Activated T-helper 2 cell treated with anti-CD3 and anti-CD28 coated beads, Interferon-gamma antibody, Interleukin-2, Interleukin-4, amounts not matched to agents 10 μg/mL and 5 μg/mL and 100 μg/mL, durations not matched to agents 14 hours and 24 hours and 36 hours (primary cell): ENCODE measurements at regions not wholly inside any gene's neighbourhood (a gene's known extent, or its start where the extent isn't known, plus 50 kb on each side); places are given as distances from the start of the nearest gene placed in this dataset.

Experiments used
- DNase-seq: peaks from one replicate; pipeline ENCODE4 v3.0.0; 2021; ENCODE audit warnings: low spot score
- H3K27ac Mint-ChIP-seq: one replicate; pipeline ENCODE4 v1.8.0; 2021; ENCODE audit warnings: mixed read lengths
- H3K27me3 Mint-ChIP-seq: one replicate; pipeline ENCODE4 v1.8.0; 2021; ENCODE audit warnings: low read depth, mixed read lengths
- H3K36me3 Mint-ChIP-seq: one replicate; pipeline ENCODE4 v1.8.0; 2021; ENCODE audit warnings: low read depth, mixed read lengths
- H3K4me1 Mint-ChIP-seq: one replicate; pipeline ENCODE4 v1.8.0; 2021; ENCODE audit warnings: low read depth, mixed read lengths
- H3K4me3 Mint-ChIP-seq: one replicate; pipeline ENCODE4 v1.8.0; 2021; ENCODE audit warnings: low read depth, mild to moderate bottlenecking, moderate library complexity, mixed read lengths
- H3K9me3 Mint-ChIP-seq: one replicate; pipeline ENCODE4 v1.8.0; 2021; ENCODE audit warnings: mixed read lengths
- intact Hi-C: fragments of 100-400 bp; cut with micrococcal nuclease; formaldehyde crosslinking; loops from one replicate; pipeline ENCODE4 v1.15.1; 2023

DNA sequence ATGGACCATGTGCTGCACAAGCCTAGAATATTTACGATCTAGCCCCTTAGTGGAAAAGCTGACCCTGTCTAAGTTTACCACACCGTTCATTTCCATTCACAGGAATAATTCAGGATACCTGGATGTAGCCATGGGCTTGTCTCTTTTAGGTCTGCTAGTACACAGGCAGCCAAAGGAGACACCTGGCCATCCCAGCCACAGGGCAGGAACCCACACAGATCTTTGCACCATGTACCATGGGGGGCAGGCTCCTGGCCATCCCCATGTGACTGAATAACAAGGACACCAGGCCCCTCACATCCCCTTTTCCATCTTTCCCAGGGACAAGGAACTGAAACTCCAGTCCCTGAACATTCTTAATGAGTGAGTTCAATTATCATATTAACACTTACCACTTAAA lies 467.3 kb upstream of the MYT1L start:
- H3K4me1 Mint-ChIP-seq = no peaks in the 10 kb centered on the region
- DNase-seq = no peak
- H3K27me3 Mint-ChIP-seq = no peaks in the 10 kb centered on the region
- H3K36me3 Mint-ChIP-seq = no peaks in the 10 kb centered on the region
- intact Hi-C loops = no loop called here
- H3K4me3 Mint-ChIP-seq = no peak overlapping the region
- H3K9me3 Mint-ChIP-seq = no peaks in the 10 kb centered on the region
- no peak overlapping the region for H3K27ac Mint-ChIP-seq

DNA sequence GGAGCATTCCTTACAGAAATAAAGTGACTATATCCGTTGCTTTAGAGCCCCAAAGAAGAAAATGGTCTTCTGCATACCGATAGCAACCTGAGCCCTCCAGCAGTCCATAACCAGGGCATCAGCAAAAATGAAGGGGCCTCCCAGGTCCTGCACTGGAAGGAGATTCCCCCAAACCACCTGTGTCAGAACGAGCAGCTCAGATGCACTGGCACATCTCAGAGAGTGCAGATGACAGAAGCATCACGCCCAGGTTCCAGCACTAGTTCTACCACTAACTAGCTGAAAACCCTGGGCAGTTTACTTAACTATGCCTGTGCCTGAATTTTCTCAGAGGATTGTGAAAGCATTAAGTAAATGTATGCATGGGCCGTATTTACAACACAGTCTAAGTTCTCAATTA lies 466.7 kb upstream of the MYT1L start:
- Mint-ChIP-seq H3K9me3 (no peaks in the 10 kb centered on the region), H3K4me3 (no peak overlapping the region), H3K36me3 (no peaks in the 10 kb centered on the region), H3K27me3 (no peaks in the 10 kb centered on the region), H3K27ac (no peak overlapping the region), H3K4me1 (no peaks in the 10 kb centered on the region)
- DNase-seq = no peak
- intact Hi-C loops = no loop called here

DNA sequence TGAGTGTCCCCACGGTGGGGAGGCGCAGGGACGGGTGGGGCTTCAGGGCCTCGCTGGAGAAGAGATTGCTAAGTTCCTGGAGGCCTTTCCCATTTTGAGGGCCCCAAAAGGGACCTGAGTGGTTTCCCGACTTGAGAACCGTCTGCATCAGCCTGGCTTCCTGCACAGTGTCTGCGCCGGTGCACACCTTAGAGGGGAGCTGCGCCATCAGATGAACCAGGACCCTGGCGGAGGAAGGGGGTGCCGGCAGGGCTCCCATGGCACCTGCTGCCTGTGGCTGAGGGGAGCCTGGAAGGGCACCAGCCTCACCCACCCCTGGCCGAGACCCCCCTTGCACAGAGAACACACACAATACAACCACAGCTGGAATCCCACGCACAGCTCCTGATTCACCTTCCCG lies 465.1 kb upstream of the MYT1L start:
- Mint-ChIP-seq H3K9me3 (no peaks in the 10 kb centered on the region), H3K4me3 (no peak overlapping the region), H3K27me3 (no peaks in the 10 kb centered on the region), H3K36me3 (no peaks in the 10 kb centered on the region), H3K27ac (no peak overlapping the region), H3K4me1 (no peaks in the 10 kb centered on the region)
- intact Hi-C loops = no loop called here
- DNase-seq = no peak

DNA sequence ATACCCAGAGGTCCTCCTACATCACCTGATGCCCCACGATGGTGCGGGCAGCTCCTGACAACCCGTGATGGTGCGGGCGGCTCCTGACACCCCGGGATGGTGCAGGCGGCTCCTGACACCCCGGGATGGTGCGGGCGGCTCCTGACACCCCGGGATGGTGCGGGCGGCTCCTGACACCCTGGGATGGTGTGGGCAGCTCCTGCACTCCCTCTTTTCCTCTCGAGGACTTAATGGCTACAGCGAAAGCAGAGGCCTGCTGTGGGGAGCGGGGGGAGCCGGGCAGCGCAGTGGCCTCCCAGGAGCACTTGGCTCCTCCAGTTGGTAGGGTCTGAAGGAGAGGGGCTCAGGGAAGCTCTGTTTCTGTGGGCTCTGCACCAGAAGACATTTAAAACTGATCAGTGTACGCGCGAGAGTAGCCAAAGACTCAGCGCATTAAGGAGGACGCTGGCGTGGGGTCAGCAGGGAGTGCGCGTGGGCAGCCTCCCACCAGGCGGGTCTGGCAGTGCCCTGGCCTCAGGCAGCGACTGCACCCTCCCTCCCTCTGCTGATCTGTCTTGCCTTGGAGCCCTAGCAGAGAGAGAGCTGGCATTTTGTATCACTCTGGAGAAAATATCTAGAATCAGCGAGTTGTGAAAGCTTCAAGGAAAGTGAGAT lies 464.5 kb upstream of the MYT1L start:
- no peaks in the 10 kb centered on the region for H3K27me3 Mint-ChIP-seq
- no peaks in the 10 kb centered on the region for H3K36me3 Mint-ChIP-seq
- no peak overlapping the region for H3K27ac Mint-ChIP-seq
- intact Hi-C loops = no loop called here
- no peak for DNase-seq
- no peaks in the 10 kb centered on the region for H3K4me1 Mint-ChIP-seq
- no peak overlapping the region for H3K4me3 Mint-ChIP-seq
- no peaks in the 10 kb centered on the region for H3K9me3 Mint-ChIP-seq

DNA sequence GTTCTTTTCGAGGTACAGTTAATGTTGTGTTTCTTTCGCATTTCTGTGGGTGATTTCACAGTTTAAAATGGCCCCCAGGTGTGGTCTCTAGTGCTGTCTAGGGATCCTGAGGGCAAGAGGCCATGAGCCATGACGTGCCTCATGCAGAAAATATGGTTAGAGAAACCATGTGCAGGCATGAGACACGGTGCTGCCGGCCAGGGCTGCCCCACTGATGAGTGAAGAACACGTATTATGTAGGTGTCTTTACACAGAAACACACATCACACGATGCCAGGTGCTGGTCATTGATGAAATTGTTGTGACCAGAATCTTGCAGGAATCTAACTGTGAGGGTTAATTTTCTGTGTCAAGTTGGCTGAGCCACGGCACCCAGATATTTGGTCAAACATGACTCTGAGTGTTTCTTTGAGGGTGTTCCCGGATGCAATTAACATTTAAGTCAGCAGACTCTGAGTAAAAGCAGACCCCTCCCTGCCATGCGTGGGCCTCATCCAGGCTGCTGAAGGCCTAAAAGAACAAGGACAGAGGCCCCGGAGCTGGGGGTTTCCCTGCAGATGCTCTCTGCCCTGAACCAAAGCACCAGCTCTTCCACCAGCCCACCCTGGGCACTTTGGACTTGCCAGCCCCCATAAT lies 463.0 kb upstream of the MYT1L start:
- Mint-ChIP-seq H3K4me1 (no peaks in the 10 kb centered on the region), H3K36me3 (no peaks in the 10 kb centered on the region), H3K9me3 (no peaks in the 10 kb centered on the region), H3K27ac (no peak overlapping the region), H3K4me3 (no peak overlapping the region), H3K27me3 (no peaks in the 10 kb centered on the region)
- DNase-seq = no peak
- intact Hi-C loops = no loop called here

DNA sequence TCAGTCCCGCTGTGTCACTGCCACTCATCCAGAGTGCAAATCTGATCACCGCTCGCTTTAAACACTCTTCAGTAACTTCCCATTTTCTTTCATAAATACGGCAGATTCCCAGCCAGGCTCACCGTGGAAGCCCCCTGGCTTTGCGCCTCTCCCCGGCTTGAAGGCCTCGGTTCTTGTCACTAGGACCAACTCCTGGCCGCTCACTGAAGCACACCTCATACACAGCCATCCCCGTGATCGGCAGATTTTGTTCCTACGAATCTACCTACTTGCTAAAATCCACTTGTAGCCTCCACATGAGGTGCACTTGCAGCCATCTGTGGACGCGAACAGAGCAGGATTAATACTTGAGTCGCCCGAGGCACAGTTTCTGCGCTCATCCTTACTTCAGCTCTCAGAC lies 462.4 kb upstream of the MYT1L start:
- no peak for DNase-seq
- Mint-ChIP-seq H3K4me3 (no peak overlapping the region), H3K9me3 (no peaks in the 10 kb centered on the region), H3K4me1 (no peaks in the 10 kb centered on the region), H3K27ac (no peak overlapping the region), H3K36me3 (no peaks in the 10 kb centered on the region), H3K27me3 (no peaks in the 10 kb centered on the region)
- intact Hi-C loops = no loop called here

DNA sequence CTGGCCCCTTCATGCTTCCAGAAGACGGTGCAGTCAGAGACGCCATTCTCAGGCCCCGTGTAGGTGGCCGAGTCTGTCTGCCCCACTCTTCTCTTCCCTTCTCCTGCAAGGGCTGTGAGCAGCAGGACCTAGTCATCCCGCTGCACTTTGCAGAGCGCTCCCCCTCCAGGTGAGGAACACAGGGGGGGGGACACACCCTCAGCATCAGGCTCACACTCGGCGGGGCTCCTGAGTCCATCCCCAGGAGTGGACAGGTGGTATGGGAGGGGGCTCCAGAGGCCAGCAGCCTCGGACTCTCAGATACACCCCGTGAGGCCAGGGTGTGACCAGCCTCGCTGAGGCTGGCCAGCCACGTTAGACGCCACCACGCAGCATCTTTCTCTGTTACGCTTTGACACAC lies 460.5 kb upstream of the MYT1L start:
- no peaks in the 10 kb centered on the region for H3K9me3 Mint-ChIP-seq
- no peaks in the 10 kb centered on the region for H3K27me3 Mint-ChIP-seq
- DNase-seq = no peak
- H3K4me3 Mint-ChIP-seq = no peak overlapping the region
- H3K36me3 Mint-ChIP-seq = no peaks in the 10 kb centered on the region
- no peaks in the 10 kb centered on the region for H3K4me1 Mint-ChIP-seq
- intact Hi-C loops = no loop called here
- no peak overlapping the region for H3K27ac Mint-ChIP-seq

DNA sequence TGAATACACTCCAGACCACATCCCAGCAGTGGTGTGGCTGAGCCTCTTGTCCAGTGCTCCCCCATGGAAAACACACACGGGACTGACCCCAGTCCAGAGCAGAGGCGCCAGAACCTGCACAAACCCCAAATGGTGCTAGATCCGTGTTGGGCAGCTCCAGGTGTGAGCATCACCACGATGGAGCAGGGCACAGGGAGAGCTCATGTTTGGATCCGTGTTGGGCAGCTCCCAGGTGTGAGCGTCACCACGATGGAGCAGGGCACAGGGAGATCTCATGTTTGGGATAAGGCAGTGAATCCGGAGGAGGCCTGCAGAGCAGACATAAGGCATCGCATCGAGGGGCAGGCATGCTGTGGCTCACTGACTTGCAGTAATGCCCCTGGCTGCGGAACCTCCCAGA lies 460.0 kb upstream of the MYT1L start:
- intact Hi-C loops = no loop called here
- Mint-ChIP-seq H3K4me3 (no peak overlapping the region), H3K27ac (no peak overlapping the region), H3K4me1 (no peaks in the 10 kb centered on the region), H3K36me3 (no peaks in the 10 kb centered on the region), H3K27me3 (no peaks in the 10 kb centered on the region), H3K9me3 (no peaks in the 10 kb centered on the region)
- no peak for DNase-seq

DNA sequence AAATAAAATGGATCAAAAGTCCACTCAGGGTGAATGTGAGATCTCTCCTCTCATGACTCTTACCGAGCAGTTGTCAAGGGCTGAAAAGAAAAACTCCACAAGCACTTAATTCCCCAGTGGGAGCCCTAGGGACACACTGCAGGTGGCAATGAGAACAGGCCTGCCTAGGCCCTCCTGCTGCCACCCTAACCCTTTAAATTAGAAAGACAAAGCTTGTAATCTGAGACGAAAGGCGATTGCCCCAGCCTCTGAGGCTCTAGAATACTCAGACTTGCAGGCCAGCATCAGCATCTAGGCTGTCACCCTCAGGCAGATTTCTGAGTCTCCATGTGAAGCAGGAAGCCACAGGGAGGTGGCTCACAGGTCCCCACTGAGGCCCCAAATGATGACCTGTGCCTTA lies 457.0 kb upstream of the MYT1L start:
- no peaks in the 10 kb centered on the region for H3K27me3 Mint-ChIP-seq
- no peak overlapping the region for H3K4me3 Mint-ChIP-seq
- no peaks in the 10 kb centered on the region for H3K36me3 Mint-ChIP-seq
- H3K27ac Mint-ChIP-seq = no peak overlapping the region
- intact Hi-C loops = no loop called here
- no peak for DNase-seq
- H3K4me1 Mint-ChIP-seq = no peaks in the 10 kb centered on the region
- no peaks in the 10 kb centered on the region for H3K9me3 Mint-ChIP-seq

DNA sequence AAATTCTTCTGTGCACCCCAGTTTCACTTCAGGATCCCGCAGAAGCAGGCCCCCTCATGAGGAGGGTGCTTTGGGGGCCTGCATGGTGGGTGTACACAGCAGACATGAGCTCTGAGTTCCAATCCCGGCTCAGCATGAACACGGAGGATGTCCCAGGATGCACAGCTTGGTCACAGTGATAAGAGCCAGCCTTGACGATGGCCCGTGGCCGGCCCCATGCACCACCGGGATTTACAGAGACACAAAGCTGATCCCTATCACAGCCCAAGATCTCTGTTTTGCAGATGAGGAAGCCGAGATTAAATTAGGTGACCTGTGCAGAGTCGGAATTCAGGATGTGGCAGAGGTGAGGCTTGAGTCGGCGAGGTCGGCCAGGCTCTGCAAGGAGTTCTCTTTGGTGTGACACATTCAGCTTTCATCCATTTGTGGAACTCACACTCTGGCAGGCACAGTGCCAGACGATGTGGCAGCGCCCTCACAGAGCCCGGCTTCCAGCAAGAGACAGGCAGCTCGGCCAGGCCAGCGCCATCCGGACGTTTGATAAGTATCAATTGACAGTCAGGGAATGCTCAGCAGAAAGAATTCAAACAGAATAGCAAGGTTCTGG lies 456.3 kb upstream of the MYT1L start:
- Mint-ChIP-seq H3K36me3 (no peaks in the 10 kb centered on the region), H3K4me1 (no peaks in the 10 kb centered on the region), H3K27ac (no peak overlapping the region), H3K27me3 (no peaks in the 10 kb centered on the region), H3K9me3 (no peaks in the 10 kb centered on the region), H3K4me3 (no peak overlapping the region)
- intact Hi-C loops = no loop called here
- no peak for DNase-seq

DNA sequence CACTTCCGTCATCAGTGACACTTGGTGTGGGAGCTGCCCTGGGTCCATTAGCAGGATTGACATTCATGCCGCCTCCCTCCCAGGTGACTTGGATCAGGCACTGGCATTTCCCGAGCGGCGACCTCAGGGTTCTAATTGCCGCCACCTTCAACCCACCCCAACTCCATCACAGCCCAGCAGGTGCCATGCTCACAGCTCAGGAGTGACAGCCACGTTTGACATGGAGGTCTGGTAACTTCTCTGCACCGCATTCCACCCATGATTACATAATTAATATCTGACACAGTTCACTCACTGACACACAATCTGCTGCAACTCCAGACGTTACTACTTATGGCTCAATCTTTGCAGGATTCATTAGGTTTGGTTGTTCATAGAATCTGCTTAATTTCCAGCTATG lies 450.9 kb upstream of the MYT1L start:
- no peak for DNase-seq
- Mint-ChIP-seq H3K36me3 (no peaks in the 10 kb centered on the region), H3K27ac (no peak overlapping the region), H3K9me3 (peaks cover 13% of the 10 kb centered on the region), H3K4me3 (no peak overlapping the region), H3K27me3 (no peaks in the 10 kb centered on the region), H3K4me1 (no peaks in the 10 kb centered on the region)
- intact Hi-C loops = no loop called here

DNA sequence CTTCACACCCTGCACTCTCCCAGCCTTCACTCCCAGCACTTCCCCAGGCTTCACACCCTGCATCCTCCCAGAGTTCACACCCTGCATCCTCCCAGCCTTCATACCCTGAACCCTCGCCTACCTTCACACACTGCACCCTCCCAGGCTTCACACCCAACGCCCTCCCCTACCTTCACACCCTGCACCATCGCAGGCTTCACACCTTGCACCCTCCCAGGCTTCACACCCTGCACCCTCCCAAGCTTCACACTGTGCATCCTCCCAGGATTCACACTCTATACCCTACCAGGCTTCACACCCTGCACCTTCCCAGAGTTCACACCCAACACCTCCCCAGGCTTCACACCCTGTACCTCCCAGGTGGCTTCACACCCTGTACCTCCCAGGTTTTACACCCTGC lies 448.7 kb upstream of the MYT1L start:
- Mint-ChIP-seq H3K27me3 (no peaks in the 10 kb centered on the region), H3K4me1 (no peaks in the 10 kb centered on the region), H3K36me3 (no peaks in the 10 kb centered on the region), H3K4me3 (no peak overlapping the region), H3K27ac (no peak overlapping the region), H3K9me3 (peaks cover 13% of the 10 kb centered on the region)
- intact Hi-C loops = no loop called here
- no peak for DNase-seq

DNA sequence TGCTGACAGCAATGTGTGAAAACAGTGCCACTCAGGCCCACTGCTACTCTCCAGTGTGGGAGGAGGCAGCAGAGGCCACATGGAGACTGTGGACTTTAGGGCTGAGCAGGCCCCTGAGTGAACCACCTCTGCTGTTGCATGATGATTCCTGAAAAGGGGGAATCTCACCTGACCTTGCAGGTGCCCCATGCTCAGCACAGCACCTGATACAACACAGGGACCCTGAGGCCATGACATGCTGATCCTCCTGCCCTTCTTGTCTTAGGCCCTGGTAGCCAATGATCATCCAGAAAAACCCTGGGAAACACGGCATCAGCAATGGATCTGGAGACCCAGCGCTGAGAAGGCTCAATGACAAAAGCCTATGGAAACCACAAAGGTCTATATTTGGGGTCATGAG lies 446.8 kb upstream of the MYT1L start:
- H3K9me3 Mint-ChIP-seq = peaks cover 13% of the 10 kb centered on the region
- no peak overlapping the region for H3K4me3 Mint-ChIP-seq
- intact Hi-C loops = no loop called here
- H3K36me3 Mint-ChIP-seq = no peaks in the 10 kb centered on the region
- no peaks in the 10 kb centered on the region for H3K4me1 Mint-ChIP-seq
- no peak overlapping the region for H3K27ac Mint-ChIP-seq
- H3K27me3 Mint-ChIP-seq = no peaks in the 10 kb centered on the region
- DNase-seq = no peak
